Gastrocnemius medialis (tissue), 4 donors: ENCODE measurements at regions not wholly inside any gene's neighbourhood (a gene's known extent, or its start where the extent isn't known, plus 50 kb on each side); places are given as distances from the start of the nearest gene placed in this dataset.

Experiments used
- ATAC-seq, 2 donors: fragments of 150-250 bp; one replicate each; pipeline ENCODE4 v1.9.1; 2016
- DNase-seq, 2 donors: peaks; one replicate each; pipeline ENCODE4 v3.0.0-alpha.2; 2019
- H3K27ac ChIP-seq, 4 donors: fragments of 200-600 bp; sonication (generic); 1 replicate in 1 of 4; 2 replicates in 3 of 4; pipeline ENCODE4 v1.5.1; 2016 to 2018; ENCODE audit warnings: mild to moderate bottlenecking in 2 of 4, moderate library complexity in 1 of 4
- H3K27me3 ChIP-seq, 3 donors: fragments of 200-600 bp; sonication (generic) in 2 of 3; 1 replicate in 1 of 3; 2 replicates in 2 of 3; pipeline versions ENCODE4 v1.5.1 to v1.6.0; 2016 to 2019; ENCODE audit warnings: mild to moderate bottlenecking in 1 of 3, moderate library complexity in 1 of 3
- H3K36me3 ChIP-seq, 2 donors: fragments of 200-600 bp; sonication (generic) in 1 of 2; one replicate each; pipeline ENCODE4 v1.5.1; 2017 to 2018
- H3K4me1 ChIP-seq, 2 donors: fragments of 200-600 bp; sonication (generic) in 1 of 2; one replicate each; pipeline ENCODE4 v1.5.1; 2016 to 2017; ENCODE audit warnings: mild to moderate bottlenecking in 2 of 2
- H3K4me3 ChIP-seq, 4 donors: fragments of 200-600 bp; sonication (generic) in 3 of 4; 1 replicate in 1 of 4; 2 replicates in 3 of 4; pipeline ENCODE4 v1.5.1; 2016 to 2019; ENCODE audit warnings: mild to moderate bottlenecking in 2 of 4
- H3K9me3 ChIP-seq, 3 donors: fragments of 200-600 bp; sonication (generic) in 2 of 3; 1 replicate in 1 of 3; 2 replicates in 2 of 3; pipeline ENCODE4 v1.5.1; 2016 to 2019
- CTCF ChIP-seq, 5 experiments: fragments of 450-650 bp in 3 of 5; fragments of 200-600 bp in 2 of 5; sonication (generic) in 2 of 5; IDR thresholded peaks in 4 of 5; conservative IDR thresholded peaks in 1 of 5; 1 replicate in 4 of 5; 2 replicates in 1 of 5; pipeline ENCODE4 v1.5.1; 2016 to 2019; ENCODE audit warnings: antibody characterized with exemption in 5 of 5, mild to moderate bottlenecking in 3 of 5, moderate library complexity in 3 of 5
- POLR2A ChIP-seq, 2 donors: fragments of 450-650 bp; IDR thresholded peaks; one replicate each; pipeline ENCODE4 v1.6.1; 2017; ENCODE audit warnings: antibody characterized with exemption in 2 of 2, mild to moderate bottlenecking in 2 of 2, moderate library complexity in 2 of 2
- in situ Hi-C, 4 donors: fragments of 200-750 bp; cut with MboI; loops; one replicate each; pipeline versions ENCODE4 v1.15.0 to v1.8.0; 2017; ENCODE audit warnings: low sequenced_read_pairs in 4 of 4
- intact Hi-C: fragments of 100-400 bp; cut with DNase I; formaldehyde crosslinking; loops from one replicate; pipeline ENCODE4 v1.15.1; 2023; ENCODE audit warnings: low total_unique reads

DNA sequence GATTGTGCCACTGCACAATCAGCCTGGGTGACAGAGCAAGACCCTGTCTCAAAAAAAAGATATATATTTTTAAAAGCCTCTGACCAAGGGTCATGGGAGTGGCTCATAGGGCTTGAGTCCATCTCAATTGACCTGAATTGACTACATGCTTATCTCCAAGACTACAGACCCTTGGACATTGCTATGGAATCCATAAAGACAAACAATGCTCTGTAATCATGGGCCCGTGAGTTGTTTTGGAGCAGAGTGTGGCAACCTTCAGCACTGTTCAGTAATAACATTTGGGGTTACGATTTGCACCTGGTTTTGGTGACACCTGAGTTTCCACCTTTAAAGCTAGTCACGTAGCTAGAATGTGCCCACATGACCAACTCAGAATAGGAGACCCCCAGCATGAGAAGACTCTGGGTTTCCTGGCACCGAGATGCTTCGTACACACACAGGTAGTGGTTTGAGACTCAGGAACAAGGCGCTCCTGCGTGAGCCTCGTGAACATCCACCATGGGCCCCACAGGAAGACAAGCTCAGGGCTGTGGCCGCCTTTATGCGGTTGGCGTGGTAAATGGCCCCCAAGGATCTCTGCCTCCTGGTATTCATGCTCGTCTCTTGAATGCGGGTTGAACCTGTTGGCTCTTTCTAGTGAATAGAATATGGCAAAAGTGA, 66.6 kb upstream of the RPH3AL start:
- H3K27ac ChIP-seq, result no peak overlapping the region
- TF ChIP-seq CTCF (IDR thresholded peaks at IDR 0.05 in 4 of 5, conservative IDR thresholded peaks at IDR 0.05 in 1 of 5), result no peak
- TF ChIP-seq POLR2A (IDR thresholded peaks at IDR 0.05), result no peak
- no peaks in the 10 kb centered on the region for H3K9me3 ChIP-seq
- H3K4me3 ChIP-seq, result no peak overlapping the region
- no peaks in the 10 kb centered on the region for H3K4me1 ChIP-seq
- DNase-seq (no peak), ATAC-seq (no peak)
- intact Hi-C loops, result no loop called here
- peaks cover 0 to 4% of the 10 kb centered on the region in 2 donors for H3K36me3 ChIP-seq
- in situ Hi-C loops, result no loop called here
- H3K27me3 ChIP-seq, result no peaks in the 10 kb centered on the region

- intact Hi-C loops, result no loop called here
- Histone ChIP-seq H3K27ac (no peak overlapping the region), H3K4me3 (no peak overlapping the region), H3K4me1 (no peaks in the 10 kb centered on the region), H3K27me3 (no peaks in the 10 kb centered on the region), H3K36me3 (peaks cover 0 to 6% of the 10 kb centered on the region in 2 donors), H3K9me3 (no peaks in the 10 kb centered on the region)
- no peak for DNase-seq
- no peak for ATAC-seq
- in situ Hi-C loops, result no loop called here
- TF ChIP-seq CTCF (IDR thresholded peaks at IDR 0.05 in 4 of 5, conservative IDR thresholded peaks at IDR 0.05 in 1 of 5) (no peak), POLR2A (IDR thresholded peaks at IDR 0.05) (no peak)
Measured at GRCh38 chr17:418421-418751, 65.8 kb upstream of the RPH3AL start.

GRCh38 chr17:417691-418420, 65.2 kb upstream of the RPH3AL start:
- Histone ChIP-seq H3K27ac (no peak overlapping the region), H3K9me3 (no peaks in the 10 kb centered on the region), H3K4me1 (no peaks in the 10 kb centered on the region), H3K4me3 (no peak overlapping the region), H3K36me3 (peaks cover 0 to 9% of the 10 kb centered on the region in 2 donors), H3K27me3 (no peaks in the 10 kb centered on the region)
- ATAC-seq (no peak), DNase-seq (no peak)
- intact Hi-C loops, result no loop called here
- TF ChIP-seq CTCF (IDR thresholded peaks at IDR 0.05 in 4 of 5, conservative IDR thresholded peaks at IDR 0.05 in 1 of 5), result no peak
- TF ChIP-seq POLR2A (IDR thresholded peaks at IDR 0.05), result no peak
- in situ Hi-C loops, result no loop called here

- Histone ChIP-seq H3K9me3 (no peaks in the 10 kb centered on the region), H3K4me3 (no peak overlapping the region), H3K4me1 (peaks cover 6% of the 10 kb centered on the region in 2 donors), H3K27ac (no peak overlapping the region), H3K27me3 (no peaks in the 10 kb centered on the region), H3K36me3 (peaks cover 0 to 9% of the 10 kb centered on the region in 2 donors)
- ATAC-seq, result no peak
- in situ Hi-C loops, result no loop called here
- intact Hi-C loops, result no loop called here
- no peak for TF ChIP-seq CTCF (IDR thresholded peaks at IDR 0.05 in 4 of 5, conservative IDR thresholded peaks at IDR 0.05 in 1 of 5)
- TF ChIP-seq POLR2A (IDR thresholded peaks at IDR 0.05), result no peak
- no peak for DNase-seq
Measured at GRCh38 chr17:416293-417206, 63.9 kb upstream of the RPH3AL start.
